ENCODE measurements at regions not wholly inside any gene's neighbourhood (a gene's known extent, or its start where the extent isn't known, plus 50 kb on each side); places are given as distances from the start of the nearest gene placed in this dataset.

- TF ChIP-seq, protein P1, sequence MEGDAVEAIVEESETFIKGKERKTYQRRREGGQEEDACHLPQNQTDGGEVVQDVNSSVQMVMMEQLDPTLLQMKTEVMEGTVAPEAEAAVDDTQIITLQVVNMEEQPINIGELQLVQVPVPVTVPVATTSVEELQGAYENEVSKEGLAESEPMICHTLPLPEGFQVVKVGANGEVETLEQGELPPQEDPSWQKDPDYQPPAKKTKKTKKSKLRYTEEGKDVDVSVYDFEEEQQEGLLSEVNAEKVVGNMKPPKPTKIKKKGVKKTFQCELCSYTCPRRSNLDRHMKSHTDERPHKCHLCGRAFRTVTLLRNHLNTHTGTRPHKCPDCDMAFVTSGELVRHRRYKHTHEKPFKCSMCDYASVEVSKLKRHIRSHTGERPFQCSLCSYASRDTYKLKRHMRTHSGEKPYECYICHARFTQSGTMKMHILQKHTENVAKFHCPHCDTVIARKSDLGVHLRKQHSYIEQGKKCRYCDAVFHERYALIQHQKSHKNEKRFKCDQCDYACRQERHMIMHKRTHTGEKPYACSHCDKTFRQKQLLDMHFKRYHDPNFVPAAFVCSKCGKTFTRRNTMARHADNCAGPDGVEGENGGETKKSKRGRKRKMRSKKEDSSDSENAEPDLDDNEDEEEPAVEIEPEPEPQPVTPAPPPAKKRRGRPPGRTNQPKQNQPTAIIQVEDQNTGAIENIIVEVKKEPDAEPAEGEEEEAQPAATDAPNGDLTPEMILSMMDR (IDR thresholded peaks at IDR 0.05; ENCODE audit: insufficient read depth, low read length): no peak
- TF ChIP-seq, protein P2, sequence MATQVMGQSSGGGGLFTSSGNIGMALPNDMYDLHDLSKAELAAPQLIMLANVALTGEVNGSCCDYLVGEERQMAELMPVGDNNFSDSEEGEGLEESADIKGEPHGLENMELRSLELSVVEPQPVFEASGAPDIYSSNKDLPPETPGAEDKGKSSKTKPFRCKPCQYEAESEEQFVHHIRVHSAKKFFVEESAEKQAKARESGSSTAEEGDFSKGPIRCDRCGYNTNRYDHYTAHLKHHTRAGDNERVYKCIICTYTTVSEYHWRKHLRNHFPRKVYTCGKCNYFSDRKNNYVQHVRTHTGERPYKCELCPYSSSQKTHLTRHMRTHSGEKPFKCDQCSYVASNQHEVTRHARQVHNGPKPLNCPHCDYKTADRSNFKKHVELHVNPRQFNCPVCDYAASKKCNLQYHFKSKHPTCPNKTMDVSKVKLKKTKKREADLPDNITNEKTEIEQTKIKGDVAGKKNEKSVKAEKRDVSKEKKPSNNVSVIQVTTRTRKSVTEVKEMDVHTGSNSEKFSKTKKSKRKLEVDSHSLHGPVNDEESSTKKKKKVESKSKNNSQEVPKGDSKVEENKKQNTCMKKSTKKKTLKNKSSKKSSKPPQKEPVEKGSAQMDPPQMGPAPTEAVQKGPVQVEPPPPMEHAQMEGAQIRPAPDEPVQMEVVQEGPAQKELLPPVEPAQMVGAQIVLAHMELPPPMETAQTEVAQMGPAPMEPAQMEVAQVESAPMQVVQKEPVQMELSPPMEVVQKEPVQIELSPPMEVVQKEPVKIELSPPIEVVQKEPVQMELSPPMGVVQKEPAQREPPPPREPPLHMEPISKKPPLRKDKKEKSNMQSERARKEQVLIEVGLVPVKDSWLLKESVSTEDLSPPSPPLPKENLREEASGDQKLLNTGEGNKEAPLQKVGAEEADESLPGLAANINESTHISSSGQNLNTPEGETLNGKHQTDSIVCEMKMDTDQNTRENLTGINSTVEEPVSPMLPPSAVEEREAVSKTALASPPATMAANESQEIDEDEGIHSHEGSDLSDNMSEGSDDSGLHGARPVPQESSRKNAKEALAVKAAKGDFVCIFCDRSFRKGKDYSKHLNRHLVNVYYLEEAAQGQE (IDR thresholded peaks at IDR 0.05; ENCODE audit: insufficient replicate concordance, low read depth): no peak
- no peak for TF ChIP-seq POLR2AphosphoS5 (IDR thresholded peaks at IDR 0.05; ENCODE audit: low read depth)
Measured at GRCh38 chr2:142307086-142307485, 176.3 kb upstream of the LRP1B start.

Measured in HL-60 (cell line).